Activated T-cell treated with anti-CD3 and anti-CD28 coated beads for 24 hours (primary cell): ENCODE measurements at regions not wholly inside any gene's neighbourhood (a gene's known extent, or its start where the extent isn't known, plus 50 kb on each side); places are given as distances from the start of the nearest gene placed in this dataset.
A peak's percentile ranks its signal among the peaks of the same experiment; 100 is the strongest.

Source experiments
- DNase-seq: peaks from one replicate; pipeline ENCODE4 v3.0.0-alpha.2; 2020; ENCODE audit warnings: low read depth

GRCh38 chr2:176814740-176815367 lies 397.7 kb upstream of the HNRNPA3 start:
- DNase-seq = no peak

- no peak for DNase-seq
Measured at GRCh38 chr2:176817061-176817565, 395.5 kb upstream of the HNRNPA3 start.

GRCh38 chr2:176818076-176818475 lies 394.5 kb upstream of the HNRNPA3 start:
- no peak for DNase-seq

GRCh38 chr2:176818617-176819016 lies 394.0 kb upstream of the HNRNPA3 start:
- no peak for DNase-seq

- no peak for DNase-seq
Measured at GRCh38 chr2:176819306-176819705, 393.3 kb upstream of the HNRNPA3 start.

DNA sequence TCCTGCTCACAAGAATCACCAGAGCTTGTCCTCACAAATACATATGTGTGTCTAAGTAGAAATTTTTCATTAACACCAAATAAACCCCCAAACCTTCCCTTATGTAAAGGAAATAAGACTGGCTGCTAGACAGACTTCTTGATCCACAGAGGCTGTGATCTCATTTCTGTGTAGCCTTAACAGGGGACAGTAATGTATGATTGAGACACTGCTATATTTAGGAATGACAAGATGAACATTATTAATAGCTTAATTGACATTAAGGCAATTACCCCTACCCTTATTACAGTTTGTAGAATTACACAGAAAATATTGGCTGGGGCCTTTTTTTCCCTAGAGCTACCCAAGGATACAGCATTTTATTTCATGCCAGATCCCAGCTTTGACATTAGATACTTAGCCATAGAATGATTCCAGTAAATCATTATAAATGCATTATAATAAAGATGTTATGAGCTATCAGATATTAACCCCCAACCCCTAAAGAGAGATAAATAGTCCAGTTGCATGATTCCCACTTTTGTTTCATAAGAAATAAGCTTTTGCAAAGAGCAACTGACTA lies 392.1 kb upstream of the HNRNPA3 start:
- no peak for DNase-seq

- no peak for DNase-seq
Measured at GRCh38 chr2:176821350-176821749, 391.2 kb upstream of the HNRNPA3 start.

- no peak for DNase-seq
Measured at GRCh38 chr2:176822060-176822459, 390.5 kb upstream of the HNRNPA3 start.

- DNase-seq = no peak
Measured at GRCh38 chr2:176826356-176826755, 386.2 kb upstream of the HNRNPA3 start.

GRCh38 chr2:176826984-176827668 lies 385.5 kb upstream of the HNRNPA3 start:
- peak; percentile 11 for DNase-seq

DNA sequence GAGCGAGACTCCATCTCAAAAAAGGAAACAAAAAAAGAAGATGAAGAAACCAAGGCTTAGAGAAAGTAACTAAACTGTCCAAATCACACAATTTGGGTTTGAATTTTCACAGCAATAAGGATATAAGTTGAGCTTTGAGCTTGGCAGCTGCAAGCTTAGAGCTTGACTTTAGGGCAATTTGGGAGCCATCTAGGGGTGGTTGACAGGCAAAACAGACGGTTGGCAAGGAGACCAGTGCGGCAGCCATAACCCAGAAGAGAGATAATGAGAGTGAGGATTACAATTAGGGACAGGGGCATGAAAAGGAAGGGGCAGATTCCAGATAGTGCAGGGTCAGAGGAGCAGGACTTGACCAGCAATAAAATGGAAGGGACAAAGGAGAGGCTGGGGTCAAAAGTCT lies 382.2 kb upstream of the HNRNPA3 start:
- DNase-seq = no peak

GRCh38 chr2:176832086-176832485 lies 380.5 kb upstream of the HNRNPA3 start:
- DNase-seq = no peak

GRCh38 chr2:176833671-176834070 lies 378.9 kb upstream of the HNRNPA3 start:
- no peak for DNase-seq

GRCh38 chr2:176834226-176834625 lies 378.4 kb upstream of the HNRNPA3 start:
- no peak for DNase-seq

GRCh38 chr2:176843208-176843607 lies 369.4 kb upstream of the HNRNPA3 start:
- no peak for DNase-seq

DNA sequence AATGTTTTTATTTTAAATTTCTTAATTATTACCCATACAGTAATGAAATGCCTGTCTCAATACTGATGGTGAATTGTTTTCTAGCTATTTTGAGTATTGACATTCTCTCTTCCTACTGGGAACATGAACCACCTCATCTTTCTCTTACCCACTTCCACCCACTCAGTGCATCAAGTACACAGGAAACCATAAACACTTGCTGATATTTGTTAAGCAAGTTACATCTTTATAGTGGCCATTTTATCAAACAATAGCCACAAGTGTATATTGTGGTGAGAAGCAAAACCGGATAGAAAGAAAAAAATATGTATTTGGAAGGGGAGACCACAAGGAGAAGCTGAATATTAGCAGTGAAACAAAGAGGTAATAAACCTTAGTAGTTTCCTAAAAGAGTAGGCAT lies 368.1 kb upstream of the HNRNPA3 start:
- no peak for DNase-seq

DNA sequence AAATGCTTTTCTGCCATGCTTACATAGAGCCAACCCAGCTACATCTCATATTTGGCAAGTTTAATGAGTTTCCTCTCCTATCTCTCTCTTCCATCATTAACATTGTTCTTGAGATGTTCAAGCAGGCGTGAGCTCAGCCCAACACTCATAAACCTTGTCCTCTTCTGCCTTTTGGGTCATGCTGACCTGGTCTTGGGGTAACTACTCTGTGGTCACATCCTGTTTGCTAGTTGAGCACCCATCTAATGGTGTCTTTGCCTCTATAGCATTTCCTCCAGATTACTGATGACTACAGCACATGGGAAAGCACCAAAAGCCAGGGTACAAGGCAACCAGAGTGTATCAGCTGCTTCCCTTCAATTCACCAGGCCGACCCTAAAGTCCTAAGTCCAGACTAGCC lies 366.9 kb upstream of the HNRNPA3 start:
- DNase-seq = no peak

GRCh38 chr2:176847575-176847974 lies 365.0 kb upstream of the HNRNPA3 start:
- DNase-seq = no peak

DNA sequence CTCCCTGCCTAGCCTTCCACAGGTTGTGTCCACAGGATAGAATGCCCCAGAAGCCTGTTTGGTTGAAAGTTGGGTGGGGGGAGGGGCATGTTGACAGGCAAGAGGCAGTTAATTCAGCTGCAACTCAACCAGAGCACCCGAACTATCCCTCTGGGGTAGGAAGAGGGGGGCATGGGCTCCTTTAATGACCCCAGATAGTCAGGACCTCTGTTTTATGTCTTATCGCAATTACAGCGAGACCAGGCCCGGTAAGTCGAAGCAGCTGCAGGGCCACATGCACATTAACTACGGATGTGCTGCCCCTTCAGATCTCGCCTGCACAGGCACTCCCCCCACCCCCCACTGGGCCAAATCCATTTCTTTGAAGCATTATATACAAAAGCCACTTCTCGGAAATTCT lies 363.8 kb upstream of the HNRNPA3 start:
- DNase-seq = no peak

- DNase-seq = no peak
Measured at GRCh38 chr2:176851200-176851888, 361.2 kb upstream of the HNRNPA3 start.

DNA sequence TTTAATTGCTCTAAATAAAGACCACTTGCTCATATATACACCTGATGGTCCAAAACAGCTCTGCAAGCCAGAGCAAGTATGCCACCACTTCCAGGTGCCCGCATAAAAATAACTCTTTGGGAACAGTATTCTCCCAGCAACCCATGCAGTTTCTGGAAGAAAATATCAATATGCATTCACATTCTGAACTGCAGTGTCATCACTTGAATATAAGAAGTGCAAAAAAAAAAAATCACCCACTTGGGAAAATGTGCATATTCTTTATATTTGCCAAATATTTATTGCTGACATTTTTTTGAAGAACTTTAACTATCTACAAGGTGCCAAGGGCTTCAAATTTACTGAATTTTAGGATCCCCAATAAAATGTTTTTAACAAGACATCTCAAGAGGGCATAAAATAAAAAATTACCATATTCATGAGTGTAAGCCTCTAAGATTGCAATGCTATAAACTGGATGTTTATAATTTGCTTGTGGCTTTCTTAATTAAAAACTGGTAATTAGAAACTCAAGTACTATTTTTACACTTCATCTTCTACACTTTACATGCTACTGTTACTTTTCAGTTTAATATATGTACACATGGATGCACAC lies 360.6 kb upstream of the HNRNPA3 start:
- DNase-seq = no peak

GRCh38 chr2:176852667-176853066 lies 359.9 kb upstream of the HNRNPA3 start:
- no peak for DNase-seq
